ENCODE measurements at regions not wholly inside any gene's neighbourhood (a gene's known extent, or its start where the extent isn't known, plus 50 kb on each side); places are given as distances from the start of the nearest gene placed in this dataset.

DNA sequence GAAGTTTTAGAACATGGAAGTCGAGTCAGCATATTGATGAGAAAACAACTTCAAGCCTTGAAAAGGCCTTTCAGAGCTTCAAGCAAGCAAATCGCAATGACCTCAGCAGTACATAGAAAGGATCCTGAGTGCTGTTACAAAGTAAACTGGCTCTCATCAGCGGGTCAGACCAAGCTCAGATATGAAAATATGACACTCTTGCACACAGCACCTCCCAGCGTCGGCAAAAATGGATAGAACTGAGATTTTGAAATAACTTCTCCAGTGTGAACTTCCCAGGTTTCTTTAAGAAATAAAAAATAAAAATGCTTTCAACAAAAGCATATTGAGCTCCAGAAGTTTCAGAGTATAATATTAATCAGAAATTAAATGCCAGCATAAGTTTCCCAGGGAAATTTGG is 296.9 kb downstream of the FBXO15 start:
- DNase-seq, result no peak
- no peak overlapping the region for H3K4me3 ChIP-seq
- H3K27me3 ChIP-seq, result no peaks in the 10 kb centered on the region
- no peaks in the 10 kb centered on the region for H3K9me3 ChIP-seq
- no peaks in the 10 kb centered on the region for H3K36me3 ChIP-seq

DNA sequence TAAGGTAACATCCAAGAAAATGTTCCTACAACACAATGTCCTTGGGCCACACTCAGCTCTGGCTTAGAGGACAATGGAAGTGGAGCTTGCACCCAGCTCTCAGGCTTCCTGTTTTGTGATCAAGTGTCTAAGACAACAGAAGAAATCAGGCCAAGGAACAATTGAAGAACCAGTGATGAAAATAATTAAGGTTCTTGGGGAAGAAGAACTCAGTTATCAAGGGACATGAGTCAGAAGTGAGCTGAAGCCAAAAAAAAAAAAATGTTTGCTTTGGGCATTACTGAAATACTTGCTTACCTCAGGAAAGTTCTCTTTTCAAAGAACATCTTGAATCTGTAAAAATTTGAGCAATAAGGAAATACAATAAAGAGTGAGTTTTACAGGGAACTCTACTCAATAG is 299.0 kb downstream of the FBXO15 start:
- H3K9me3 ChIP-seq, result no peaks in the 10 kb centered on the region
- no peaks in the 10 kb centered on the region for H3K27me3 ChIP-seq
- H3K36me3 ChIP-seq, result no peaks in the 10 kb centered on the region
- no peak for DNase-seq
- H3K4me3 ChIP-seq, result no peak overlapping the region

DNA sequence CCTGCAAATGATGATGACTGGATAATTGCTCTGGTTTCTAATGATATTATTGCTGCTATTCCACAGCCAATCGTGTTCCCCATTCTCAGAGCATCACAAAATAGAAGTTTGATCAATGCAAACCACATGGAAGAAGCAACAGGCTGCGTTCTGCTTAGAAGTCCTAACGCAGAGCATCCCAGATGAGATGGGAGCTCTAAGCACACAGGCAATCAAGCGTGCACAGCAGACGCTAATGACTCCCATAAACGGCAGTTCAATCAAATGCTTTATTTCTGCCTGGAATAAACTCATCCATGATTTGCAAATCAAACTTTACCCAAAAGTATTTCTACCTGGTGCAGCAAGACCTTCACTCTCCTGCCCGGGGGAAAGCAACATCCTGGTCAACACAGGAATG is 304.2 kb downstream of the FBXO15 start:
- Histone ChIP-seq H3K9me3 (no peaks in the 10 kb centered on the region), H3K27me3 (no peaks in the 10 kb centered on the region)
- DNase-seq, result no peak

DNA sequence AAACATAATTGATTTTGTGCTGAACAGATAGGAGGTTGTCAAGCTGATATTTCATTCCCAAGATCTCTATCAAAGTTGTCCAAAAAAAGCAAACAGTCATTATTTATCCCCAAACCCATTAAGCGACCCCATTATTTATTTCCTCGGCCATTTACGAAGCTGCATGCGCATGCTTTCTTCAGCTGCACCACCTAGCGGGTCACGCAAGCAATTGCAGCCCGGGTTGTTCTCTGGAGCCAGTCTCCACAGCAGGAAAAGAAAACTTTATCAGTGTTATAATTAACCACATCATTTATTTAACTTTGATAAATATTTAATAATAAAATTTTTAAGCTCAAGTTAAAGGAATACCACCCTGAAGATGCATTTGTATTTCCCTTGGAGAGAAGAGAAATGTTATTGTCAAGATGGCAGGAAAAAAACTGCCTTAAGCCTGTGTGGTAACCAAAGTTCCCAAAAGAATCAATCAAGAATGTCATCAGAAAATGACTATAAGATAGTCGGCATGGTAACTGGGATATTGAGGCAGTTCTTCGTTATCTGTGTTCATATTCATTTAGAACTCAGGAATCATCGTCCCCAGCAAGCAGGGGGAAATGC is 304.7 kb downstream of the FBXO15 start:
- no peaks in the 10 kb centered on the region for H3K36me3 ChIP-seq
- no peaks in the 10 kb centered on the region for H3K9me3 ChIP-seq
- H3K4me3 ChIP-seq, result no peak overlapping the region
- H3K27me3 ChIP-seq, result no peaks in the 10 kb centered on the region
- peak; percentile 39 for DNase-seq

More for the DNA sequence above, 304.2 kb downstream of the FBXO15 start:
- Histone ChIP-seq H3K4me3 (no peak overlapping the region), H3K36me3 (no peaks in the 10 kb centered on the region)

DNA sequence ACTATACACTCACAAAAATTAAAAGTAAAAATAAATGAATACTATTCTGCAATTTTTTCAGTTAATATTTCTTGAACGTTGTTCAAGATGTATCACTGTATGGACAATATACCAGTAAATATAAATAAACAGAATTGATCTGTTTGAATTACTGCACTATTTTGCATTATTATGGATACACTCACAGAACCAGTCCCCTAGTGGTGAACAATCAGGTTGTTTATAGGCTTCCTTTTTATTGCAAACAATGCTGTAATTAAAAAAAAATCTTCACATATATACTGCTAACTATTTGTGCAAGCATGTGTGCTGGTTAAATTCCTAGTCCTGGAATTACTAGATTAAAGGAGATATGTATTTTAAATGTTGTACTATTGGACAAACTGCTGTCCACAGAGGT is 306.0 kb downstream of the FBXO15 start:
- Histone ChIP-seq H3K27me3 (no peaks in the 10 kb centered on the region), H3K36me3 (no peaks in the 10 kb centered on the region), H3K9me3 (no peaks in the 10 kb centered on the region), H3K4me3 (no peak overlapping the region)
- no peak for DNase-seq

DNA sequence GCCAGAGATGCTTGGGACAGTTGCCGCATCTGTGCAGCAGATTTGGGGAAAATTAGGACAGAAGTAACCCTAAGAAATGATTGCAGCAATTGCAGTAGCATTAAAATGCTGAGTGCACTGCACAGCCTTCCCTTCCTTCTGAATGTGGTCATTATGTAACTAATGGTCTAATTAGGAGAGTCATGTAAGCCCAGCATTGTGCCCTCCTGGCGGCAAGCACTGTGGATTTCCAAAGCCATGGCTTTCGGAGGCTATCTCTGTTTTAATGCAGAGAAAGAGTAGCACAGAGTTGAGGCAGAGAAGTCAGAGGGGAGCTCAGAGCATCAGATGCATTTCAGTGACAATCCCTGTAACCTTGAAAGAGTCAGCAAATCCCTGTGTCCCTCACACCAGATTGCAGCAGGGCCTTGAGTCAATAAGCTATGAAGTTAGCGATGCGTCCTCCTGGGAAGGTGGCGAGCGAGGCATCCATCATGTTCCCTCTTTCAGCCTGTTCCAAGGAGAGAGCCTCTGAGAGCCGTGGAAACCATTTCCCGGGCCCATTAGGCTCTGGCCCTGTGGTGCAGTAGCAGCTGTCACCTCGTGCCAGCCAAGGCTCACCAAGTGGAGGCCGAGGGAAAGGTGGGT is 307.2 kb downstream of the FBXO15 start:
- no peaks in the 10 kb centered on the region for H3K9me3 ChIP-seq
- H3K4me3 ChIP-seq, result no peak overlapping the region
- DNase-seq, result no peak
- no peaks in the 10 kb centered on the region for H3K36me3 ChIP-seq
- H3K27me3 ChIP-seq, result no peaks in the 10 kb centered on the region

DNA sequence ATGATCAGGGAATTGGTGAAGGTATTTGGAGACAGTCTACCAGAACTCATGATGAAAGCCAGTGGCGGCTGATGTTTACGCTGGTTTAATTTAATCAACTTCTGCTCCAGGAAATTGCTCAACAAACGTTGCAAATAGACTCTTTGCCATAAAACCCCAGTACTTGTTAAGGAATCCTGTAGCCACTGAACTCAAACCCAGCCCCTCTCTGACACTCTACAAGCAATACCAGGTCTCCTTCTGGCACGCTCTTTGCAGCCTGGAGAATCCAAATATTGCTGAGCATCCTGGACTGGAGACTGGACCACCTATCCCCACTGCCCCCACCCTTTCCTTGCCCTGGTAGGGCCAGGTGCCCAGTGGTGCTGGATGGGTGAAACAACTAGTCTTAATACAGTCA is 308.2 kb downstream of the FBXO15 start:
- no peak for DNase-seq
- Histone ChIP-seq H3K27me3 (no peaks in the 10 kb centered on the region), H3K36me3 (no peaks in the 10 kb centered on the region), H3K4me3 (no peak overlapping the region), H3K9me3 (no peaks in the 10 kb centered on the region)

DNA sequence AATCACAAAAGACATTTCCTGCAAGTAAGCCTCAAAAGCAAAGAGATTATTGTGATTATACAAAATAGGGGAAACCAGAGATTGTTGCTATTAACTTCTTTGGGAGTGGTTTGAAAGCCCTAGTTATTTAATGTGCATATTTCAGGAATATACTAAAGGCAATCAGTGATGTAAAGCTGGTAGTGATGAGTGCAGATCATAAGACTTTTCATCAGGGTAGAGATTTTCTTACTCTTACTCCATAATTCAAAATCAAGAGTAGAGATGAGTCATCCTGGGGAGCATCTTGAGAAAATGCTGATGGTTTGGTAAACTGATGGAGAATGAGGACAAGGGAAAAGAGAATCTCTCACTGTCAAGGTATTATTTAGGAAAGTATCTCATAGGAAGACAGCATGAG is 309.5 kb downstream of the FBXO15 start:
- Histone ChIP-seq H3K9me3 (no peaks in the 10 kb centered on the region), H3K36me3 (no peaks in the 10 kb centered on the region), H3K27me3 (no peaks in the 10 kb centered on the region), H3K4me3 (no peak overlapping the region)
- no peak for DNase-seq

DNA sequence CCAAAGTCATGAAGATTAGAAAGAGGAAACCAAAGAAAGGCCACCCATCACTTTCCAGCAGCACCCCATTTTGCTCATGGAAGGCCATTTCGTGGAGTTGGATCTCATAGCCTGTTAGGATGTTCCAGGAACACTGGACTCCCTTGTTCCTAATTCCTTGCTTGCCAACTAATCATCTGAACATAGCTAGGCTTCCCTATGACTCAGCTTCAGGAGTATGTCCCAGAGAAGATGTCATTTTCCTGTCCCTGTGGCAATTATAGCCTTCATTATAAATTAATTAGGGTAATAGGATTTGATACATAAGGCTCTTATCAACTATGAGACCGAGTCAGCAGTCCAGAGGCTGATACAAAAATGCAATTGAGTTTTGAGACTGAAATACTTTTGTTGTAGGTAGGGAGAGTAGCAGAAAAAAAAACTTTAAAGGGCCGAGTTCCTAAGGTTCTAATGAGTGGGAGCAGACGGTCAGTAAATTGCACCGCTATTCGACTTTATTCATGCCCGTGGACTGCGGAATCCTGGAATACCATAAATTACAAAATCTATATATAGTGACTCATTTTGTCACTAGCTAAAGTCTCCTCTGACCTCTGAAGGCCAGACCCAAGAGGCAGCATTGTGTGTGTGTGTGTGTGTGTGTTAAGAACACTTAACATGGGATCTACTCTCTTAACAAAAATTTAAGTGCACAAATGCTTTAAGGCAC is 311.8 kb downstream of the FBXO15 start:
- no peaks in the 10 kb centered on the region for H3K36me3 ChIP-seq
- no peaks in the 10 kb centered on the region for H3K27me3 ChIP-seq
- H3K9me3 ChIP-seq, result no peaks in the 10 kb centered on the region
- H3K4me3 ChIP-seq, result no peak overlapping the region
- no peak for DNase-seq

DNA sequence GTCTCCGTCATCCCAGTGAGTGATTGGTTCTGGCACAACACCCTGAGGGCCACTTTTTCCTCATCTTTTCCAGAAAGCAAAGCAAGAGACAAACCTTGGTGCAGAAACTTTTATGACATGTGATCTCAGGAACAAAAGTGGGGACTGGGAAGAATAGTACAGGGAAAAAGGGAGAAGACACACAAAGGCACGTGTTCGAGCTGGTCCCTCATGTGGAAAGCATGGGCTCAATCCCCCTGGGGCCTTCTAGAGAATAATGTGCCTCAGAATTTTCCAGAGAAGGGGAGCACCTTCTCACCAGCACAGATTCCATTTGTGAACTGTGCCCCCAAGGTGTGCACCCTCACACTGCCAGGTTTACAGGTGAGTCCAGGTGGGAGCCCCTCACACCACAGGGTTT is 312.6 kb downstream of the FBXO15 start:
- Histone ChIP-seq H3K4me3 (no peak overlapping the region), H3K27me3 (no peaks in the 10 kb centered on the region), H3K36me3 (no peaks in the 10 kb centered on the region), H3K9me3 (no peaks in the 10 kb centered on the region)
- no peak for DNase-seq

DNA sequence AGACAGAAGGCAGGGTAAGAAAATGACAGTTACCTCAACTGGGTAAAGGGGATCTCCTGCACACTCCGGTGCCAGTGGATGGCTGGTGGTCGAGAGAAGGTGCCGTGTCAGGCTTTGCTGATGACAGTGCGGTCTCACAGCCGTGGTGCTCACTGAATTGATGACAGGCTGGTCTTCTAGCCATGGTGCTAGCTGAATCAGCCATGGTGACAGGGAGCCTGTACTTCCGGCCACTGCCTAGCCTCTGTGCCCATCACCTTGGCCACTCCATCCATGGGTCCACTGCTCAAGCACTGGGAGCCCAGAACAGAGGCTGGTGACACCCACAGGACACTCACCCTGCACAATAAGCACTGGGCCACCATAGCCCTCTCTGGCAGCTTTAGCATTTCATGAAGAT is 315.9 kb downstream of the FBXO15 start:
- no peak for DNase-seq
- Histone ChIP-seq H3K9me3 (no peaks in the 10 kb centered on the region), H3K27me3 (no peaks in the 10 kb centered on the region), H3K36me3 (no peaks in the 10 kb centered on the region), H3K4me3 (no peak overlapping the region)

DNA sequence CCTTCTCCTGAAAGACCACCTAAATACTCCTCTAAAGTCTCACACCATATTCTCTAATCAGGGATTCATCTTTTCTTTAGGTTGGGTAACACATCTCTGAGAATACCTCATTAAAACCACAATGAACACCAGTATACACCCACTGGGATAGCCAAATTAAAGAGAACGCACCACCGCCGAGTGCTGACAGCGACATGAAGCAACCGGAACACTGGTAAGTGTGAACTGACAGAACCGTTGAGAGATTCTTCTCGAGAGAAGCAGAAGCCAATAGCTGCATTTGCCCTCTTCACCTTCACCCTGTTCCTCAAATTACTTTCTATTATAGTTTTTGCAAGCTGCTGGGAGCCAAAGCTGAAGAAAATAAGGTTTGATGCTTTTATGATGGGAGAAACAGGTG is 318.5 kb downstream of the FBXO15 start:
- no peaks in the 10 kb centered on the region for H3K9me3 ChIP-seq
- H3K4me3 ChIP-seq, result no peak overlapping the region
- no peaks in the 10 kb centered on the region for H3K27me3 ChIP-seq
- DNase-seq, result no peak
- no peaks in the 10 kb centered on the region for H3K36me3 ChIP-seq

DNA sequence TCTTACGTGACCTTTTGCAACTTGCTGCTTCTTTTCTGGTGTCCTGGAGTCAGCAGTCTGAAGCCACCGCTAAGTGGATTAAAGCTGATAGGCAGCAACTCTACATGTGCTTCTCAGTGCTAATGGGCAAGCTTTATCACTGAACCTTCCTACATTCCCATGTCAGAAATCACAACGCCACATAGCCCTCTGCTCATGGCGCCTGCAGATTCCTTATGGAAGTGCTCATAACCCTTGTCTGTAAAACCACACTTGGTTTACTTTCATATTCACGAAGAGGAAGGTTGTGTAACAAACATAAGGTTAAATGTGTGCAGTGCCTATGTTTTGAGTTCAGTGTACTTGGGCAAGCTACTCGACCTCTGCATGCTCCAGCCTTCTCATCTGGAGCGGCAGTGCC is 319.8 kb downstream of the FBXO15 start:
- no peaks in the 10 kb centered on the region for H3K36me3 ChIP-seq
- H3K9me3 ChIP-seq, result no peaks in the 10 kb centered on the region
- DNase-seq, result no peak
- H3K4me3 ChIP-seq, result no peak overlapping the region
- H3K27me3 ChIP-seq, result no peaks in the 10 kb centered on the region

DNA sequence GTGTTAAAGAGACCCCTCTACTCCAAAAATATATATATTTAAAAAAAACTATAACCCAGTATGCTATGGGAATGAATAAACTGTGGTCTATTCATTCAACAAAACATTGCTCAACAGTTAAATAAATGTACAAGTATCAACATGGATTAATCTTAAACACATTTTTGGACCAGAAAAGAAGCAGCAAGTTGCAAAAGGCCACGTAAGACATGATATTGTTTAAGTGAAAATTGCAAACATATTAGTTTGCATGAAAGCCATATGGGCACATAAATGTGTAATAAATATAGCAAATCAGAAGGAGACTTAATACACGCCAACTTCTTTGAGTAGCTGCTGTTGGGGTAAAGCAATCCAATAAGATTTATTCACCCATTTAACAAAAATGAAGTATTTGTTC is 321.5 kb downstream of the FBXO15 start:
- Histone ChIP-seq H3K36me3 (no peaks in the 10 kb centered on the region), H3K4me3 (no peak overlapping the region), H3K27me3 (no peaks in the 10 kb centered on the region), H3K9me3 (no peaks in the 10 kb centered on the region)
- no peak for DNase-seq

DNA sequence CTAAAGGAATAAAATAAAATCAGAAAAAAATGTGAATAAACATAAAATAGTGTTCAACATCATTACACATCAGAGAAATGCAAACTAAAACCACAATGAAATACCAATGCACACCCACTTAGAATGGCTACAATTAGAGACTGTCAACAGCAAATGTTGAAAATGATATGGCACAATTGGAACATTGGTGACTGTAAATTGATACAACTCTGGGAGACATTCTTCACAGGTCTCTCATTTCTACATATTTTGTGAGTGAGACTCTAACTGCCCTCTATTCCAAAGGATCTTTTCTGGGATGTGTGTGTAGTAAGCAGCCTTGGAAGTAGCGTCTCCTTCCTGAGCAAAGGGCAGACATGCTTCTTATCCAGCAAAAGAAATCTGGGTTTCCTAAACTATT is 323.0 kb downstream of the FBXO15 start:
- DNase-seq, result no peak

DNA sequence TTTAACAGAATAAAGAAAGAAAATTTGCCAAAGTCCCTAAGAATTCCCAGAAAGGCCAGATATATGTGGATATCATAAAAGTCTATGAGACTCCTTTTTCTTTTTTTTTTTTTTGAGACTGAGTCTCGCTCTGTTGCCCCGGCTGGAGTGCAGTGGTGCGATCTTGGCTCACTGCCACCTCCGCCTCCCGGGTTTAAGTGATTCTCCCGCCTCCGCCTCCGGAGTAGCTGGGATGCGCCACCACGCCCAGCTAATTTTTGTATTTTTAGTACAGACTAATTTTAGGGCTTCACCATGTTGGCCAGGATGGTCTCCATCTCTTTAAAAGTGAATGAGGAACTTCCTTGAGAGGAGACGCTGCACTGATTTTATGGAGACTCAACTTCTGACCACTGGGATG is 335.2 kb downstream of the FBXO15 start:
- DNase-seq, result no peak
- H3K36me3 ChIP-seq, result no peaks in the 10 kb centered on the region
- H3K9me3 ChIP-seq, result no peaks in the 10 kb centered on the region; the same call in 1 of the 2 replicates
- no peaks in the 10 kb centered on the region for H3K27me3 ChIP-seq
- no peak overlapping the region for H3K4me3 ChIP-seq

More for the DNA sequence above, 323.0 kb downstream of the FBXO15 start:
- Histone ChIP-seq H3K9me3 (no peaks in the 10 kb centered on the region), H3K4me3 (no peak overlapping the region), H3K27me3 (no peaks in the 10 kb centered on the region), H3K36me3 (no peaks in the 10 kb centered on the region)

DNA sequence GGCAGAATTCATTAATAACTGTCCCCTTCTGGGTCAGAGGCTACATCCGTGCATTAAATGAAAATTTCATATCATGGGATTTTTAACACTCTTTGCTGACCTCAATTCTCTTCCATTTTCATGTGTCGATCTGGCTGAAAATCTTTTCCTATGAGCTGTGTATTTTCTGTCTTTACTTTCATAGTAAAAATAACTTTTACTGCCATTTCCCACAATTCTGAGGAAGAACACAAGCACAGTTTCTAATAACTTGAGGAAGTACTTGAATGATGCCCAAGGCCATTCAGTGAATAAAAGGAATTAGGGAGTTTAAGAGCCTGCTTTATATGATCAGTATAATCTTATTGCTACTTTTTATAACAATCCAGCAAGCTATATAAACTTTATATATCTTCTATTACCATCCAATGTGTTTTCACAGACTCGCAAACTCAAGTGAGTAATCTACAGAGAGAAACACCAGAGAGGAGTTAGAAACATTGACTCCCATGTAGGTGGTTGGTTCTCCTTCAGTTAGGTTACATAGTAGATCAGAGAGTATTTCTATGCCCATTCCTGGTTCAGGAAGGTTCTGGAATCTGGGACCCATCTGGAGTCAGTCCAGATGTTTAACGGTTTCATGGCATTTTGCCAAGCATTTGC is 340.0 kb downstream of the FBXO15 start:
- DNase-seq, result no peak
- no peaks in the 10 kb centered on the region for H3K9me3 ChIP-seq
- H3K4me3 ChIP-seq, result no peak overlapping the region
- no peaks in the 10 kb centered on the region for H3K27me3 ChIP-seq
- H3K36me3 ChIP-seq, result no peaks in the 10 kb centered on the region

DNA sequence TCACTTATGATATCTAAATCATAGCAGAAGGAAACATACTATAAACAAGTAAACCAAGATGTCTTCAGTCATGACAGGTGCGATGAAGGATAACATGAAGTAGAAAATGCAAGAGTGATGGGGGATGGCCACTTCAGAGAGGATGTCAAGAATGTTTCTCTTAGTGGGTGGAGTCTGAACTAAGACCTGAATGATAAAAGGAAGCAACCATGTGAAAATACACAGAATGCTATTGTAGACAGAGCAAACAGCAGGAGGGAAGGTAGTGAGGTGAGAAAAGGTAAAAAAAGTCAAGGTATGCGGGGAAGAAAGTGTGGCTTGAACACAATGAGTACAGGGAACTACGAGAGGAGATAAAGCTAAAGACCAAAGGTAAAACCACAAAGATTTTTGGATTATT is 341.6 kb downstream of the FBXO15 start:
- DNase-seq, result no peak
- Histone ChIP-seq H3K4me3 (no peak overlapping the region), H3K27me3 (no peaks in the 10 kb centered on the region), H3K9me3 (no peaks in the 10 kb centered on the region), H3K36me3 (no peaks in the 10 kb centered on the region)

Measured in MG63 (cell line).